ENCODE measurements at regions not wholly inside any gene's neighbourhood (a gene's known extent, or its start where the extent isn't known, plus 50 kb on each side); places are given as distances from the start of the nearest gene placed in this dataset.
A peak's percentile ranks its signal among the peaks of the same experiment; 100 is the strongest.

- Histone ChIP-seq H3K36me3 (no peaks in the 10 kb centered on the region), H3K4me3 (no peak overlapping the region), H3K27me3 (peaks cover 0 to 6% (median 0%) of the 10 kb centered on the region in 4 donors), H3K4me1 (no peaks in the 10 kb centered on the region), H3K9me3 (no peaks in the 10 kb centered on the region), H3K27ac (replicated peaks in 1 of 4) (no peak overlapping the region)
- intact Hi-C loops (cut with DNase I), result no loop called here
- WGBS, result 77% methylated on average over 4 of the region's 9 CpGs
- no peak for TF ChIP-seq POLR2AphosphoS5 (IDR thresholded peaks at IDR 0.05)
- no peak for TF ChIP-seq CTCF (IDR thresholded peaks at IDR 0.05)
- TF ChIP-seq POLR2A (IDR thresholded peaks at IDR 0.05; ENCODE audit: low read depth), result no peak
- no peak for TF ChIP-seq EP300 (IDR thresholded peaks at IDR 0.05)
- DNase-seq (ENCODE audit: extremely low spot score), result no peak
Measured at GRCh38 chr10:84660450-84661159, 332.2 kb downstream of the CCSER2 start.

- WGBS, result 76% methylated on average over 5 of the region's 5 CpGs
Measured at GRCh38 chr10:84665211-84665610, 336.8 kb downstream of the CCSER2 start.

GRCh38 chr10:84665883-84666463, 337.6 kb downstream of the CCSER2 start:
- no peak for DNase-seq (ENCODE audit: extremely low spot score)
- 54% methylated on average over 9 of the region's 9 CpGs for WGBS
- Histone ChIP-seq H3K4me1 (no peaks in the 10 kb centered on the region), H3K27me3 (peaks cover 0 to 3% (median 0%) of the 10 kb centered on the region in 4 donors), H3K4me3 (no peak overlapping the region), H3K36me3 (no peaks in the 10 kb centered on the region), H3K27ac (replicated peaks in 1 of 4) (no peak overlapping the region), H3K9me3 (no peaks in the 10 kb centered on the region)
- intact Hi-C loops (cut with DNase I), result no loop called here
- TF ChIP-seq CTCF (IDR thresholded peaks at IDR 0.05) (peak in 1 of 3 experiments; percentile 6), POLR2AphosphoS5 (IDR thresholded peaks at IDR 0.05) (no peak)

More at GRCh38 chr10:84665211-84665610, 336.8 kb downstream of the CCSER2 start:
- H3K36me3 ChIP-seq, result no peaks in the 10 kb centered on the region
- intact Hi-C loops (cut with DNase I), result no loop called here
- no peaks in the 10 kb centered on the region for H3K9me3 ChIP-seq
- H3K27me3 ChIP-seq, result peaks cover 0 to 3% (median 0%) of the 10 kb centered on the region in 4 donors
- no peak overlapping the region for H3K4me3 ChIP-seq
- peak; percentile 42 for DNase-seq (ENCODE audit: extremely low spot score)
- H3K27ac ChIP-seq (replicated peaks in 1 of 4), result no peak overlapping the region
- no peaks in the 10 kb centered on the region for H3K4me1 ChIP-seq
- no peak for TF ChIP-seq POLR2A (IDR thresholded peaks at IDR 0.05; ENCODE audit: low read depth)
- no peak for TF ChIP-seq EP300 (IDR thresholded peaks at IDR 0.05)

- no peaks in the 10 kb centered on the region for H3K9me3 ChIP-seq
- no peaks in the 10 kb centered on the region for H3K4me1 ChIP-seq
- peaks cover 0 to 3% (median 0%) of the 10 kb centered on the region in 4 donors for H3K27me3 ChIP-seq
- H3K36me3 ChIP-seq, result no peaks in the 10 kb centered on the region
- intact Hi-C loops (cut with DNase I), result no loop called here
- H3K27ac ChIP-seq (replicated peaks in 1 of 4), result no peak overlapping the region
- DNase-seq (ENCODE audit: extremely low spot score), result no peak
- WGBS, result 82% methylated on average over 5 of the region's 5 CpGs
- no peak for TF ChIP-seq EP300 (IDR thresholded peaks at IDR 0.05)
- TF ChIP-seq CTCF (IDR thresholded peaks at IDR 0.05), result no peak
- no peak for TF ChIP-seq POLR2AphosphoS5 (IDR thresholded peaks at IDR 0.05)
- no peak for TF ChIP-seq POLR2A (IDR thresholded peaks at IDR 0.05; ENCODE audit: low read depth)
- no peak overlapping the region for H3K4me3 ChIP-seq
Measured at GRCh38 chr10:84668186-84668763, 339.9 kb downstream of the CCSER2 start.

- 69% methylated on average over 2 of the region's 2 CpGs for WGBS
- H3K36me3 ChIP-seq, result no peaks in the 10 kb centered on the region
- no peak for DNase-seq (ENCODE audit: extremely low spot score)
- H3K27me3 ChIP-seq, result no peaks in the 10 kb centered on the region
- no peaks in the 10 kb centered on the region for H3K9me3 ChIP-seq
- no peaks in the 10 kb centered on the region for H3K4me1 ChIP-seq
- no peak overlapping the region for H3K4me3 ChIP-seq
- intact Hi-C loops (cut with DNase I), result no loop called here
- no peak overlapping the region for H3K27ac ChIP-seq (replicated peaks in 1 of 4)
- TF ChIP-seq POLR2A (IDR thresholded peaks at IDR 0.05; ENCODE audit: low read depth) (no peak), POLR2AphosphoS5 (IDR thresholded peaks at IDR 0.05) (no peak), EP300 (IDR thresholded peaks at IDR 0.05) (no peak), CTCF (IDR thresholded peaks at IDR 0.05) (no peak)
Measured at GRCh38 chr10:84675060-84675459, 346.7 kb downstream of the CCSER2 start.
